SK-N-SH (cell line): ENCODE measurements at regions not wholly inside any gene's neighbourhood (a gene's known extent, or its start where the extent isn't known, plus 50 kb on each side); places are given as distances from the start of the nearest gene placed in this dataset.
"Not testable (repeated sequence)": the region's sequence is repeated elsewhere in the genome, so short reads cannot be mapped to it uniquely, and the experiment has no call there.

Experiments used
- CTCF ChIA-PET: fragments of 300-600, 350-600 bp; formaldehyde crosslinking; extraction: SDS; loops from one replicate; lab custom pipeline; 2021; lab: Yijun Ruan, JAX
- POLR2A ChIA-PET: fragments of 350-600 bp; sonication (Branson Sonifier 250); formaldehyde crosslinking; extraction: SDS; loops from one replicate; lab custom pipeline; 2020; ENCODE audit warnings: antibody characterized with exemption, inconsistent platforms; lab: Yijun Ruan, JAX
- DNase-seq: peaks from one replicate; pipeline ENCODE4 v3.0.0; 2012
- H2AFZ ChIP-seq: fragments of 200-600 bp; sonication (generic); 2 replicates; pipeline ENCODE4 v1.8.1; 2016; ENCODE audit warnings: antibody characterized with exemption, mild to moderate bottlenecking, low read depth
- H3F3A ChIP-seq: fragments of 200-600 bp; sonication (generic); replicated peaks from 2 replicates; pipeline ENCODE3; 2016; ENCODE audit warnings: antibody characterized with exemption, mild to moderate bottlenecking; ENCODE audit not compliant: insufficient read depth
- H3K27ac ChIP-seq, 2 experiments: fragments of 200-500 bp in 1 of 2; fragments of 200-600 bp in 1 of 2; sonication (Bioruptor generic) in 1 of 2; sonication (generic), shearing (Covaris generic) in 1 of 2; 2 replicates each; pipeline versions ENCODE4 v1.5.1 to v1.6.1; 2014 to 2016; ENCODE audit warnings: low read depth in 2 of 2, inconsistent platforms in 1 of 2, low read length in 1 of 2, mild to moderate bottlenecking in 1 of 2, mixed read lengths in 1 of 2
- H3K27me3 ChIP-seq: fragments of 200-600 bp; sonication (generic), shearing (Covaris generic); 2 replicates; pipeline ENCODE4 v1.6.1; 2016; ENCODE audit warnings: mixed run types; ENCODE audit not compliant: insufficient read depth
- H3K36me3 ChIP-seq, 2 experiments: fragments of 200-500 bp in 1 of 2; fragments of 200-600 bp in 1 of 2; sonication (Bioruptor generic) in 1 of 2; sonication (generic) in 1 of 2; replicated peaks in 1 of 2; 2 replicates each; pipeline versions ENCODE3 to v1.5.1; 2014 to 2016; ENCODE audit warnings: low read length in 1 of 2, mild to moderate bottlenecking in 1 of 2; ENCODE audit not compliant: insufficient read depth in 2 of 2, control insufficient read depth in 1 of 2
- H3K4me1 ChIP-seq, 2 experiments: fragments of 200-500 bp in 1 of 2; fragments of 200-600 bp in 1 of 2; sonication (Bioruptor generic) in 1 of 2; sonication (generic), shearing (Covaris generic) in 1 of 2; 2 replicates each; pipeline versions ENCODE4 v1.5.1 to v1.6.1; 2014 to 2016; ENCODE audit warnings: low read depth in 1 of 2, low read length in 1 of 2, mixed run types in 1 of 2; ENCODE audit not compliant: insufficient read depth in 2 of 2, control insufficient read depth in 1 of 2
- H3K4me2 ChIP-seq: fragments of 200-600 bp; sonication (generic), shearing (Covaris generic); 2 replicates; pipeline ENCODE4 v1.6.1; 2017; ENCODE audit warnings: mixed run types
- H3K4me3 ChIP-seq, 2 experiments: fragments of 200-500 bp in 1 of 2; fragments of 200-600 bp in 1 of 2; sonication (Bioruptor generic) in 1 of 2; sonication (generic), shearing (Covaris generic) in 1 of 2; 2 replicates each; pipeline versions ENCODE4 v1.5.1 to v1.8.1; 2014 to 2016; ENCODE audit warnings: low read depth in 2 of 2, inconsistent platforms in 1 of 2, low read length in 1 of 2, mild to moderate bottlenecking in 1 of 2, mixed read lengths in 1 of 2, moderate library complexity in 1 of 2
- H3K79me2 ChIP-seq: fragments of 200-600 bp; sonication (generic); 2 replicates; pipeline ENCODE4 v1.8.1; 2017; ENCODE audit warnings: mild to moderate bottlenecking; ENCODE audit not compliant: insufficient read depth
- H3K9ac ChIP-seq: fragments of 200-600 bp; sonication (generic); 2 replicates; pipeline ENCODE4 v1.6.1; 2017; ENCODE audit warnings: mixed run types
- H3K9me2 ChIP-seq: fragments of 200-600 bp; sonication (generic); 2 replicates; pipeline ENCODE4 v1.6.1; 2017; ENCODE audit warnings: mixed run types
- H3K9me3 ChIP-seq: fragments of 200-600 bp; sonication (generic); 2 replicates; pipeline ENCODE4 v1.6.1; 2017; ENCODE audit warnings: mixed run types, mild to moderate bottlenecking, moderate library complexity
- H4K20me1 ChIP-seq: fragments of 200-600 bp; sonication (generic); 2 replicates; pipeline ENCODE4 v1.6.1; 2017; ENCODE audit warnings: mild to moderate bottlenecking, mixed run types; ENCODE audit not compliant: insufficient read depth
- FOXJ3 ChIP-seq: sonication (generic); formaldehyde crosslinking; IDR thresholded peaks from 2 replicates; pipeline ENCODE4 v1.5.1; 2020; ENCODE audit warnings: mild to moderate bottlenecking, missing genetic modification reagents
- FOXM1 ChIP-seq: IDR thresholded peaks from 2 replicates; pipeline ENCODE4 v1.4.0; 2012; ENCODE audit warnings: low read depth, mild to moderate bottlenecking
- GABPA ChIP-seq: IDR thresholded peaks from 2 replicates; pipeline ENCODE4 v1.4.0; 2012; ENCODE audit warnings: low read depth, mild to moderate bottlenecking
- GATA2 ChIP-seq: sonication (generic); formaldehyde crosslinking; IDR thresholded peaks from 2 replicates; pipeline ENCODE4 v1.5.0; 2020; ENCODE audit warnings: mild to moderate bottlenecking, missing genetic modification reagents
- SMC3 ChIP-seq: IDR thresholded peaks from 2 replicates; pipeline ENCODE4 v1.6.1; 2012; ENCODE audit warnings: low read depth, low read length, improper control_type of control experiment
- TCF12 ChIP-seq: IDR thresholded peaks from 2 replicates; pipeline ENCODE4 v1.4.0; 2012
- YY1 ChIP-seq: IDR thresholded peaks from 2 replicates; pipeline ENCODE4 v1.4.0; 2012; ENCODE audit warnings: low read depth, mild to moderate bottlenecking
- WGBS: methylation state at CpG from one replicate; pipeline ENCODE4 v1.1.6; 2017; ENCODE audit warnings: low lambda C conversion rate; 5-methylcytosine and 5-hydroxymethylcytosine counted together
- TF ChIP-seq, protein P1 (sequence below): IDR thresholded peaks from 2 replicates; pipeline ENCODE4 v1.4.0; 2012; ENCODE audit warnings: low read depth, borderline replicate concordance
- TF ChIP-seq, protein P2 (sequence below): fragments of 200-600 bp; sonication (generic); IDR thresholded peaks from 2 replicates; pipeline ENCODE4 v1.6.1; 2017; ENCODE audit warnings: antibody characterized with exemption, mild to moderate bottlenecking, moderate library complexity

DNA sequence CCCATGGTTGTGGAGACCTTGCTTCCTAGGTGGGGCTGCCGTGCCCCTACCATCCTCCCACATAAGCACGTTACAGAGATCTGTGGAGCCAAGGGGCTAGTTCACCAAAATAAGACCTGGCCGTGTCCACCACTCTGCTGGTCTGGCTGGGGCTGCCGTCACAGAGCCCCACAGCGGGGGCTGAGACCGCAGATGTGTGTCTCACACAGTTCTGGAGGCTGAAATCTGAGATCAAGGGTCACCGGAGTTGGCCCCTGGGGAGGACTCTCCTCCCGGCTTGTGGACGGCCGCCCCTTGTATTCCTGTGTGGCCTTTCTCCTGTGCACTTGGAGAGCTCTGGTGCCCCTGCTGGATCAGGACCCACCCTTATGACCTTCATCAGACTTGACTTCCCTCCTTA, 147.4 kb downstream of the IGLL1 start:
- POLR2A ChIA-PET, DNase-seq, H3K4me3 ChIP-seq, H2AFZ ChIP-seq, H3F3A ChIP-seq, H4K20me1 ChIP-seq, H3K27ac ChIP-seq, H3K27me3 ChIP-seq, H3K9ac ChIP-seq, H3K36me3 ChIP-seq, CTCF ChIA-PET, H3K9me2 ChIP-seq, H3K79me2 ChIP-seq, H3K4me2 ChIP-seq, H3K9me3 ChIP-seq: not testable (repeated sequence)
- peaks cover 0 to 21% of the 10 kb centered on the region in 2 experiments; a peak in 2 of 4 replicates for H3K4me1 ChIP-seq
- no CpG with 5 or more reads among the region's 10 CpGs for WGBS

DNA sequence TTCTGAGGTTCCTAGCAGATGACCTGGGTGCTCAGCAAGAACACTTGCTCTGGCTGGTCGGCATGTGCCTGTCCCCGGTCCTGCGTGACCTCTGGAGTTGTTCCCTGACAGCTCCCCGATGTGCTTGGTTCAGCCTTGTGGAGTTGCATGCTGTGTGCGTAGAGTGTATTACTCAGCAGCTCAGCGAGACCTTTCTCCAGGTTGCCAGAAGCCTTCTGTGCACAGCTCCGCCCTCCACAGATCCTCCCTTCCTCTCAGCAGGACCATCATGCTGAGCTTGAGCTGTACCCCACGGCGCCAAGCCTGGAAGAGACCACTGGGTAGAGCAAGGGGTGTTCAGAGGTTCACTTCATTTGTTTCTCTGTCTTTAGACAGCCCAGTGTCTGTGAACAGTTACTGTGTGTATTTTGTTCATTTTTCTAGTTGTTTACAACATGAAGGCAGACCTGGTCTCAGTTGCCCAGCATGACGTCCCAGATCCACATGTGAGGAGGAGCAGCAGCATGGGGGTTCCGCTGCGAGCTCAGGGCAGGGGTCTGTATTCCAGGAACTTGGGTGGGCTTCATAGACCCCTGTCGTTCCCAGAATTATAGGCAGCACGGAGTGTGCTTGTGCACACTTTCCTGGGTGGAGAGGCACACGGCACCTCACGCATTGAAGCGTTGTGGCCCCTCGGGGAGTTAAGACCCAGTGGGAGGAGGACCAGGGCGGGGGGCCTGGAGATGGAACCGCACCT, 148.6 kb downstream of the IGLL1 start:
- Histone ChIP-seq H3K9me2 (no peaks in the 10 kb centered on the region), H3K79me2 (no peaks in the 10 kb centered on the region), H3K4me1 (peaks cover 0 to 9% of the 10 kb centered on the region in 2 experiments; a peak in 2 of 4 replicates), H2AFZ (no peak overlapping the region), H4K20me1 (no peaks in the 10 kb centered on the region), H3K36me3 (no peaks in the 10 kb centered on the region), H3K9ac (no peak overlapping the region), H3K9me3 (0 out of 2 replicates have a peak, but pooled peaks cover 9% of the 10 kb centered on the region), H3K27ac (no peak overlapping the region), H3K4me2 (no peak overlapping the region), H3K27me3 (no peaks in the 10 kb centered on the region), H3F3A (no peaks in the 10 kb centered on the region), H3K4me3 (no peak overlapping the region)
- ChIA-PET POLR2A (no interaction called here), CTCF (no interaction called here)
- WGBS: 72% methylated on average over 20 of the region's 20 CpGs
- no peak for DNase-seq
- TF ChIP-seq GABPA (no peak), GATA2 (CRISPR knock-in tag) (no peak)

DNA sequence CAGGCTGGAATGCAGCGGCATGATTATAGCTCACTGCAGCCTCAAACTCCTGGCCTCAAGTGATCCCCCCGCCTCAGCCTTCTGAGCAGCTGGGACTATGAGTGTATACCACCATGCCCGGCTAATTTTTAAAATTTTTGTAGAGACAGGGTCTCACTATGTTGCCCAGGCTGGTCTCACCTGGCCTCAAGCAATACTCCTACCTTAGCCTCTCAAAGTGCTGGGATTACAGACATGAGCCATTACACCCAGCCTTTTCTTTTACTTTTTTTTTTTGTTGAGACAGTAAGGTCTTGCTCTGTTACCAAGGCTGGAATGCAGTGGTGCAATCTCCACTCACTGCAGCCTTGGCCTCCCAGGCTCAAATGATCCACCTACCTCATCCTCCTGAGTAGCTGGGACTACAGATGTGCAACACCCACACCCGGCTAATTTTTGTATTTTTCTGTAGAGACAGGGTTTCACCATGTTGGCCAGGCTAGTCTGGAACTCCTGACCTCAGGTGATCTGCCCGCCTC, 155.5 kb downstream of the IGLL1 start:
- H3K27ac ChIP-seq, H3K4me3 ChIP-seq, H3K9me2 ChIP-seq, H3K9ac ChIP-seq, H4K20me1 ChIP-seq, POLR2A ChIA-PET, H3K4me1 ChIP-seq, H3K36me3 ChIP-seq, DNase-seq, H3F3A ChIP-seq, H3K79me2 ChIP-seq, H3K9me3 ChIP-seq, H3K4me2 ChIP-seq, H2AFZ ChIP-seq, H3K27me3 ChIP-seq: not testable (repeated sequence)
- CTCF ChIA-PET: interaction anchor here (1.2 kb wide), 1 partner anchor 115 kb away, joined by 3 read pairs; no protein-coding TSS in a partner anchor
- 61% methylated on average over 4 of the region's 5 CpGs for WGBS

DNA sequence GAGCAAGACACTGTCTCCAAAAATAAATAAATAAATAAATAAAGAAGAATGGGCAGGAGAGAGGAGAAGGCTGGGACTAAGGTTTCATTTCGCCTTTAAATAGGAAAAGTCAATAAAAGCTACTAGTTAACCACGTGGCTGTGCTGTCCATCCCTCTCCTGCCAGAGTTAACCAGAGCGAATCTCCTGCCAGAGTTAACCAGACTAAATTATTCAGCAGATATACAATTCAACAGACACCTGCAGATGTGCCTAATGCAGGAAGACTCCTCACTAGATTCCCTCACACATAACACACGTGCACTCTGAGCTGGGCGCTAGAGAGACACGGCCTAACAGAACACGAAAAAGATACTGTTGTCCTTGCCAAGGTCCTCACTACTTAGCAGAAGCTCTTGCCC, 156.1 kb downstream of the IGLL1 start:
- no peaks in the 10 kb centered on the region for H3K36me3 ChIP-seq
- CTCF ChIA-PET: interaction anchor here (1.2 kb wide), 1 partner anchor 116 kb away, joined by 3 read pairs; no protein-coding TSS in a partner anchor
- 0 out of 2 replicates have a peak, but pooled peaks cover under 1% of the 10 kb centered on the region for H3K9me3 ChIP-seq
- POLR2A ChIA-PET: no interaction called here
- no peaks in the 10 kb centered on the region for H3K79me2 ChIP-seq
- WGBS: 69% methylated on average over 7 of the region's 7 CpGs
- no peak overlapping the region for H3K27ac ChIP-seq
- TF ChIP-seq FOXJ3 (CRISPR knock-in tag) (no peak), YY1 (no peak), GABPA (no peak), SMC3 (no peak), FOXM1 (no peak), TCF12 (no peak)
- TF ChIP-seq, protein P1, sequence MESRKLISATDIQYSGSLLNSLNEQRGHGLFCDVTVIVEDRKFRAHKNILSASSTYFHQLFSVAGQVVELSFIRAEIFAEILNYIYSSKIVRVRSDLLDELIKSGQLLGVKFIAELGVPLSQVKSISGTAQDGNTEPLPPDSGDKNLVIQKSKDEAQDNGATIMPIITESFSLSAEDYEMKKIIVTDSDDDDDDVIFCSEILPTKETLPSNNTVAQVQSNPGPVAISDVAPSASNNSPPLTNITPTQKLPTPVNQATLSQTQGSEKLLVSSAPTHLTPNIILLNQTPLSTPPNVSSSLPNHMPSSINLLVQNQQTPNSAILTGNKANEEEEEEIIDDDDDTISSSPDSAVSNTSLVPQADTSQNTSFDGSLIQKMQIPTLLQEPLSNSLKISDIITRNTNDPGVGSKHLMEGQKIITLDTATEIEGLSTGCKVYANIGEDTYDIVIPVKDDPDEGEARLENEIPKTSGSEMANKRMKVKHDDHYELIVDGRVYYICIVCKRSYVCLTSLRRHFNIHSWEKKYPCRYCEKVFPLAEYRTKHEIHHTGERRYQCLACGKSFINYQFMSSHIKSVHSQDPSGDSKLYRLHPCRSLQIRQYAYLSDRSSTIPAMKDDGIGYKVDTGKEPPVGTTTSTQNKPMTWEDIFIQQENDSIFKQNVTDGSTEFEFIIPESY: no peak
- TF ChIP-seq, protein P2, sequence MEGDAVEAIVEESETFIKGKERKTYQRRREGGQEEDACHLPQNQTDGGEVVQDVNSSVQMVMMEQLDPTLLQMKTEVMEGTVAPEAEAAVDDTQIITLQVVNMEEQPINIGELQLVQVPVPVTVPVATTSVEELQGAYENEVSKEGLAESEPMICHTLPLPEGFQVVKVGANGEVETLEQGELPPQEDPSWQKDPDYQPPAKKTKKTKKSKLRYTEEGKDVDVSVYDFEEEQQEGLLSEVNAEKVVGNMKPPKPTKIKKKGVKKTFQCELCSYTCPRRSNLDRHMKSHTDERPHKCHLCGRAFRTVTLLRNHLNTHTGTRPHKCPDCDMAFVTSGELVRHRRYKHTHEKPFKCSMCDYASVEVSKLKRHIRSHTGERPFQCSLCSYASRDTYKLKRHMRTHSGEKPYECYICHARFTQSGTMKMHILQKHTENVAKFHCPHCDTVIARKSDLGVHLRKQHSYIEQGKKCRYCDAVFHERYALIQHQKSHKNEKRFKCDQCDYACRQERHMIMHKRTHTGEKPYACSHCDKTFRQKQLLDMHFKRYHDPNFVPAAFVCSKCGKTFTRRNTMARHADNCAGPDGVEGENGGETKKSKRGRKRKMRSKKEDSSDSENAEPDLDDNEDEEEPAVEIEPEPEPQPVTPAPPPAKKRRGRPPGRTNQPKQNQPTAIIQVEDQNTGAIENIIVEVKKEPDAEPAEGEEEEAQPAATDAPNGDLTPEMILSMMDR: no peak
- DNase-seq: no peak
- H3K9ac ChIP-seq: no peak overlapping the region
- H3F3A ChIP-seq: no peaks in the 10 kb centered on the region
- H2AFZ ChIP-seq: no peak overlapping the region
- no peak overlapping the region for H3K4me3 ChIP-seq
- H3K4me1 ChIP-seq: no peaks in the 10 kb centered on the region; a peak in 1 of 4 replicates
- H4K20me1 ChIP-seq: no peaks in the 10 kb centered on the region
- H3K27me3 ChIP-seq: no peaks in the 10 kb centered on the region
- H3K4me2 ChIP-seq: no peak overlapping the region
- no peaks in the 10 kb centered on the region for H3K9me2 ChIP-seq
